Eye (tissue), 1 donor: ENCODE measurements at regions not wholly inside any gene's neighbourhood (a gene's known extent, or its start where the extent isn't known, plus 50 kb on each side); places are given as distances from the start of the nearest gene placed in this dataset.
A peak's percentile ranks its signal among the peaks of the same experiment; 100 is the strongest.

Source experiments
- DNase-seq: peaks from one replicate; pipeline ENCODE4 v3.0.0-alpha.2; 2015

GRCh38 chr12:82029936-82030335 lies 270.8 kb upstream of the PPFIA2 start:
- DNase-seq = no peak

GRCh38 chr12:82028772-82029171 lies 269.6 kb upstream of the PPFIA2 start:
- DNase-seq = no peak

GRCh38 chr12:82027612-82028011 lies 268.5 kb upstream of the PPFIA2 start:
- no peak for DNase-seq

- DNase-seq = no peak
These were observed 266.3 kb upstream of the PPFIA2 start for GRCh38 chr12:82025462-82025861.

- DNase-seq = no peak
These were observed 260.4 kb upstream of the PPFIA2 start for GRCh38 chr12:82019533-82019932.

- DNase-seq = no peak
These were observed 256.6 kb upstream of the PPFIA2 start for GRCh38 chr12:82015623-82016347.

- DNase-seq = no peak
These were observed 253.0 kb upstream of the PPFIA2 start for GRCh38 chr12:82012176-82012575.

- no peak for DNase-seq
These were observed 250.4 kb upstream of the PPFIA2 start for GRCh38 chr12:82009524-82009923.

- no peak for DNase-seq
These were observed 249.1 kb upstream of the PPFIA2 start for GRCh38 chr12:82008251-82008650.

- no peak for DNase-seq
These were observed 239.7 kb upstream of the PPFIA2 start for GRCh38 chr12:81998761-81999378.

GRCh38 chr12:81992461-81992860 lies 233.3 kb upstream of the PPFIA2 start:
- peak; percentile 35 for DNase-seq

- DNase-seq = no peak
These were observed 232.7 kb upstream of the PPFIA2 start for GRCh38 chr12:81991868-81992267.

- DNase-seq = no peak
These were observed 229.2 kb upstream of the PPFIA2 start for GRCh38 chr12:81988362-81988761.

GRCh38 chr12:81987371-81987770 lies 228.2 kb upstream of the PPFIA2 start:
- peak; percentile 2 for DNase-seq

- no peak for DNase-seq
These were observed 217.5 kb upstream of the PPFIA2 start for GRCh38 chr12:81976661-81977060.

- no peak for DNase-seq
These were observed 215.6 kb upstream of the PPFIA2 start for GRCh38 chr12:81974762-81975161.

- no peak for DNase-seq
These were observed 209.3 kb upstream of the PPFIA2 start for GRCh38 chr12:81968421-81968820.

GRCh38 chr12:81963636-81964035 lies 204.5 kb upstream of the PPFIA2 start:
- DNase-seq = no peak

GRCh38 chr12:81963026-81963425 lies 203.9 kb upstream of the PPFIA2 start:
- DNase-seq = no peak

- DNase-seq = no peak
These were observed 203.1 kb upstream of the PPFIA2 start for GRCh38 chr12:81962126-81962856.

GRCh38 chr12:81958406-81958805 lies 199.3 kb upstream of the PPFIA2 start:
- no peak for DNase-seq

- DNase-seq = no peak
These were observed 198.5 kb upstream of the PPFIA2 start for GRCh38 chr12:81957631-81958030.

GRCh38 chr12:81956468-81956860 lies 197.3 kb upstream of the PPFIA2 start:
- DNase-seq = no peak

GRCh38 chr12:81953541-81953940 lies 194.4 kb upstream of the PPFIA2 start:
- DNase-seq = no peak
